ENCODE measurements at regions not wholly inside any gene's neighbourhood (a gene's known extent, or its start where the extent isn't known, plus 50 kb on each side); places are given as distances from the start of the nearest gene placed in this dataset.

DNA sequence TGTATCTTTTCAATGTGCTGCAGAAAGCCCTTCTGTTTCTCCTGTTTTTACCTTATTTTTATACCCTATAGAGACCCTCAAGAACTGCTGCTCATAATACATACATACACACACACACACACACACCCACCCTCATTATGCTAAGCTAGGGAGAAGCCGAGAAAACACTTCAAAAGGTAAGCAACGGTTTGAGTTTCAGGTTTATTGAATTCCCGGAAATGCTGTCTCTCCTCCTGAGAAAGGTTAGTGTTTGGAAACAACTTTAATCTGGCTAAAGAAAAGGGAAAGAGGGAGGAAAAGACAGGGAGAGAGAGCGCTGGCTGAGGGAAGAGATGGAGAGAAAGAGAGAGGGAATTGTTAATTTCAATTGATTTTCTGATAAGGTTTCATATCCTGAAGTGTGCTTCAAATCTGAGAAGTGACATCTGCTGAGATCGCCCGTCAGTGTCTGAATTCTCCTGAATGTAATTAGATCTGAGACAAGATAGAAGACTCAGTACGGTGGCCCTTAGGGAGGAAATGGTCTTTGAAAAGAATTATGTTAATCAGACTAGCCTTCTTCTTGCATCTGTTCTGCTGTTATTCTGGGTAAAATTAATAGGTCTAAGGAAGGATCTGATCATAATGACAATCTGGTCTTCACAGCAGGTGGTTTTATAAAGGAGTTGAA is 169.1 kb downstream of the NXPE2 start:
- TF ChIP-seq, protein P1, sequence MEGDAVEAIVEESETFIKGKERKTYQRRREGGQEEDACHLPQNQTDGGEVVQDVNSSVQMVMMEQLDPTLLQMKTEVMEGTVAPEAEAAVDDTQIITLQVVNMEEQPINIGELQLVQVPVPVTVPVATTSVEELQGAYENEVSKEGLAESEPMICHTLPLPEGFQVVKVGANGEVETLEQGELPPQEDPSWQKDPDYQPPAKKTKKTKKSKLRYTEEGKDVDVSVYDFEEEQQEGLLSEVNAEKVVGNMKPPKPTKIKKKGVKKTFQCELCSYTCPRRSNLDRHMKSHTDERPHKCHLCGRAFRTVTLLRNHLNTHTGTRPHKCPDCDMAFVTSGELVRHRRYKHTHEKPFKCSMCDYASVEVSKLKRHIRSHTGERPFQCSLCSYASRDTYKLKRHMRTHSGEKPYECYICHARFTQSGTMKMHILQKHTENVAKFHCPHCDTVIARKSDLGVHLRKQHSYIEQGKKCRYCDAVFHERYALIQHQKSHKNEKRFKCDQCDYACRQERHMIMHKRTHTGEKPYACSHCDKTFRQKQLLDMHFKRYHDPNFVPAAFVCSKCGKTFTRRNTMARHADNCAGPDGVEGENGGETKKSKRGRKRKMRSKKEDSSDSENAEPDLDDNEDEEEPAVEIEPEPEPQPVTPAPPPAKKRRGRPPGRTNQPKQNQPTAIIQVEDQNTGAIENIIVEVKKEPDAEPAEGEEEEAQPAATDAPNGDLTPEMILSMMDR (IDR thresholded peaks at IDR 0.05; ENCODE audit: low read depth, low read length, poor library complexity, severe bottlenecking) = no peak
- no peak for TF ChIP-seq EZH2phosphoT487 (IDR thresholded peaks at IDR 0.05; ENCODE audit: borderline replicate concordance, low read length)
